ENCODE measurements at regions not wholly inside any gene's neighbourhood (a gene's known extent, or its start where the extent isn't known, plus 50 kb on each side); places are given as distances from the start of the nearest gene placed in this dataset.

- no peak for TF ChIP-seq HOXB6 (CRISPR knock-in tag; IDR thresholded peaks at IDR 0.05; ENCODE audit: borderline replicate concordance)
- no peak for TF ChIP-seq ZNF217 (CRISPR knock-in tag; IDR thresholded peaks at IDR 0.05)
- no peak for TF ChIP-seq ZNF354B (CRISPR knock-in tag; IDR thresholded peaks at IDR 0.05)
- TF ChIP-seq CBX8 (IDR thresholded peaks at IDR 0.05; ENCODE audit: borderline replicate concordance, extremely low read depth, low read depth, low read length, poor library complexity, severe bottlenecking) = no peak
Observed at GRCh38 chr4:71689822-71690221, 94.1 kb downstream of the GC start (continued).

GRCh38 chr4:71687056-71687455 is 96.8 kb downstream of the GC start:
- intact Hi-C loops (cut with micrococcal nuclease) = no loop called here
- Histone ChIP-seq H2AFZ (ENCODE audit: low read depth, low read length) (no peak overlapping the region), H3K36me3 (ENCODE audit: control insufficient read depth, insufficient read depth, low read length) (no peaks in the 10 kb centered on the region), H4K20me1 (replicated peaks; ENCODE audit: control insufficient read depth, insufficient read depth, low read length) (no peaks in the 10 kb centered on the region), H3K9me3 (replicated peaks; ENCODE audit: control insufficient read depth, insufficient read depth, low read depth, low read length) (no peaks in the 10 kb centered on the region), H3K4me2 (ENCODE audit: insufficient read depth, low read length) (no peak overlapping the region), H3K27ac (ENCODE audit: extremely low read depth, low read depth, low read length) (no peak overlapping the region), H3K9ac (ENCODE audit: insufficient read depth in 1 of 2, low read depth in 2 of 2, low read length in 2 of 2) (no peak overlapping the region), H3K27me3 (ENCODE audit: control insufficient read depth in 2 of 2, insufficient read depth in 2 of 2, low read length in 2 of 2) (no peaks in the 10 kb centered on the region), H3K9me1 (ENCODE audit: control insufficient read depth, insufficient read depth, low read length) (no peaks in the 10 kb centered on the region), H3K4me1 (replicated peaks in 1 of 2; ENCODE audit: control insufficient read depth in 2 of 2, insufficient read depth in 2 of 2, low read length in 2 of 2) (no peaks in the 10 kb centered on the region), H3K4me3 (no peak overlapping the region), H3K79me2 (ENCODE audit: control insufficient read depth, insufficient read depth, low read length) (no peaks in the 10 kb centered on the region)
- POLR2A ChIA-PET = interaction anchor here (0.6 kb wide), 1 partner anchor 367 kb away, joined by 3 read pairs; no protein-coding TSS in a partner anchor
- DNase-seq (ENCODE audit: extremely low read depth in 1 of 4, low spot score in 3 of 4) = no peak
- no peak for ATAC-seq
- CTCF ChIA-PET (ENCODE audit: low intra/inter-chr PET ratio) = no interaction called here
- TF ChIP-seq WHSC1 (IDR thresholded peaks at IDR 0.05; ENCODE audit: low read length) (no peak), ETV5 (CRISPR knock-in tag; IDR thresholded peaks at IDR 0.05; ENCODE audit: low read depth) (no peak), NKRF (IDR thresholded peaks at IDR 0.05; ENCODE audit: borderline replicate concordance) (no peak), SMAD2 (IDR thresholded peaks at IDR 0.05; ENCODE audit: low read depth, low read length) (no peak)
- no TSS peak for BruUV-seq (replicated peaks)
- FAIRE-seq = no peak
- in situ Hi-C loops (cut with MboI) = no loop called here
